ENCODE measurements at regions not wholly inside any gene's neighbourhood (a gene's known extent, or its start where the extent isn't known, plus 50 kb on each side); places are given as distances from the start of the nearest gene placed in this dataset.

GRCh38 chr4:1538941-1539772 lies 132.9 kb upstream of the NKX1-1 start:
- TF ChIP-seq CTCF (IDR thresholded peaks at IDR 0.05; ENCODE audit: insufficient read depth, low read length, poor library complexity, severe bottlenecking) = no peak
- TF ChIP-seq EZH2phosphoT487 (conservative IDR thresholded peaks at IDR 0.05; ENCODE audit: low read length) = no peak
